ENCODE measurements at regions not wholly inside any gene's neighbourhood (a gene's known extent, or its start where the extent isn't known, plus 50 kb on each side); places are given as distances from the start of the nearest gene placed in this dataset.

- TF ChIP-seq, protein P1, sequence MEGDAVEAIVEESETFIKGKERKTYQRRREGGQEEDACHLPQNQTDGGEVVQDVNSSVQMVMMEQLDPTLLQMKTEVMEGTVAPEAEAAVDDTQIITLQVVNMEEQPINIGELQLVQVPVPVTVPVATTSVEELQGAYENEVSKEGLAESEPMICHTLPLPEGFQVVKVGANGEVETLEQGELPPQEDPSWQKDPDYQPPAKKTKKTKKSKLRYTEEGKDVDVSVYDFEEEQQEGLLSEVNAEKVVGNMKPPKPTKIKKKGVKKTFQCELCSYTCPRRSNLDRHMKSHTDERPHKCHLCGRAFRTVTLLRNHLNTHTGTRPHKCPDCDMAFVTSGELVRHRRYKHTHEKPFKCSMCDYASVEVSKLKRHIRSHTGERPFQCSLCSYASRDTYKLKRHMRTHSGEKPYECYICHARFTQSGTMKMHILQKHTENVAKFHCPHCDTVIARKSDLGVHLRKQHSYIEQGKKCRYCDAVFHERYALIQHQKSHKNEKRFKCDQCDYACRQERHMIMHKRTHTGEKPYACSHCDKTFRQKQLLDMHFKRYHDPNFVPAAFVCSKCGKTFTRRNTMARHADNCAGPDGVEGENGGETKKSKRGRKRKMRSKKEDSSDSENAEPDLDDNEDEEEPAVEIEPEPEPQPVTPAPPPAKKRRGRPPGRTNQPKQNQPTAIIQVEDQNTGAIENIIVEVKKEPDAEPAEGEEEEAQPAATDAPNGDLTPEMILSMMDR (IDR thresholded peaks at IDR 0.05), result peak in 1 of 3 experiments; percentile 11
- no peak for TF ChIP-seq POLR2A (IDR thresholded peaks at IDR 0.05)
Observed at GRCh38 chr5:96189028-96189826, 227.6 kb upstream of the ELL2 start.
